ENCODE measurements at regions not wholly inside any gene's neighbourhood (a gene's known extent, or its start where the extent isn't known, plus 50 kb on each side); places are given as distances from the start of the nearest gene placed in this dataset.

DNA sequence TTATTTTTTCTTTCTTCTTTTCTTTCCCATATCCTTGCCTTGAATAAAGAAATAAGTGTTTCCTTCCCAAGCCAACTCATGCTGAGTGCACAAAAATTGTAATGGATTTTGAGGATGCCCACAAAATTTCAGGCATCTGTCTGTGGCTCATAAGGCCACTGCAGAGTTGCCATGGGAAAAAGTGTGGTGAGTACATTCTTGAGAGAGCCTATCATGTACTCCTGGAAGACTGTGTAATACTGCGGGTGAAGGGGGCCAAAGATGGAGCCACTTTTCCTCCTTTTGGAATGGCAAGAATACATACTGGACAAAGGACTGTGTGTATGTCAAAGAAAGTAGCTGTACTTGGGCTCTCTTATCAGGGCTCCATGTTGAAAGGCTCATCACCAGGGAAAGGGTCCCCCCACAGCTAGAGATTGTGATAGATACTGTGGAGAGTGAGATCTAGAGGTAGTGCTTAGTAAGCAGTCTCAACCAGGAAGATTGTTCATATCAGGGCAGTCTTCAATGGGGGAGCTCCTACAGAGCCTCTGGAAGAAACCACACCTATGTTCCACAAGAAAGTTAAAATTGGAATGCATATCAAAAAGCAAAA is 341.6 kb upstream of the KCND2 start:
- DNase-seq (ENCODE audit: low spot score): no peak
- no peaks in the 10 kb centered on the region for H3K36me3 ChIP-seq
- TF ChIP-seq, protein P1, sequence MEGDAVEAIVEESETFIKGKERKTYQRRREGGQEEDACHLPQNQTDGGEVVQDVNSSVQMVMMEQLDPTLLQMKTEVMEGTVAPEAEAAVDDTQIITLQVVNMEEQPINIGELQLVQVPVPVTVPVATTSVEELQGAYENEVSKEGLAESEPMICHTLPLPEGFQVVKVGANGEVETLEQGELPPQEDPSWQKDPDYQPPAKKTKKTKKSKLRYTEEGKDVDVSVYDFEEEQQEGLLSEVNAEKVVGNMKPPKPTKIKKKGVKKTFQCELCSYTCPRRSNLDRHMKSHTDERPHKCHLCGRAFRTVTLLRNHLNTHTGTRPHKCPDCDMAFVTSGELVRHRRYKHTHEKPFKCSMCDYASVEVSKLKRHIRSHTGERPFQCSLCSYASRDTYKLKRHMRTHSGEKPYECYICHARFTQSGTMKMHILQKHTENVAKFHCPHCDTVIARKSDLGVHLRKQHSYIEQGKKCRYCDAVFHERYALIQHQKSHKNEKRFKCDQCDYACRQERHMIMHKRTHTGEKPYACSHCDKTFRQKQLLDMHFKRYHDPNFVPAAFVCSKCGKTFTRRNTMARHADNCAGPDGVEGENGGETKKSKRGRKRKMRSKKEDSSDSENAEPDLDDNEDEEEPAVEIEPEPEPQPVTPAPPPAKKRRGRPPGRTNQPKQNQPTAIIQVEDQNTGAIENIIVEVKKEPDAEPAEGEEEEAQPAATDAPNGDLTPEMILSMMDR (IDR thresholded peaks at IDR 0.05): no peak
- TF ChIP-seq POLR2A (IDR thresholded peaks at IDR 0.05) (no peak), POLR2AphosphoS5 (IDR thresholded peaks at IDR 0.05) (no peak)
- no peak overlapping the region for H3K27ac ChIP-seq
- no peaks in the 10 kb centered on the region for H3K4me1 ChIP-seq (replicated peaks)
- H3K4me3 ChIP-seq: no peak overlapping the region
- no peaks in the 10 kb centered on the region for H3K9me3 ChIP-seq
- intact Hi-C loops (cut with DNase I): no loop called here
- no peaks in the 10 kb centered on the region for H3K27me3 ChIP-seq (replicated peaks; ENCODE audit: insufficient read depth)
- WGBS: 96% methylated on average over 1 of the region's 1 CpG

DNA sequence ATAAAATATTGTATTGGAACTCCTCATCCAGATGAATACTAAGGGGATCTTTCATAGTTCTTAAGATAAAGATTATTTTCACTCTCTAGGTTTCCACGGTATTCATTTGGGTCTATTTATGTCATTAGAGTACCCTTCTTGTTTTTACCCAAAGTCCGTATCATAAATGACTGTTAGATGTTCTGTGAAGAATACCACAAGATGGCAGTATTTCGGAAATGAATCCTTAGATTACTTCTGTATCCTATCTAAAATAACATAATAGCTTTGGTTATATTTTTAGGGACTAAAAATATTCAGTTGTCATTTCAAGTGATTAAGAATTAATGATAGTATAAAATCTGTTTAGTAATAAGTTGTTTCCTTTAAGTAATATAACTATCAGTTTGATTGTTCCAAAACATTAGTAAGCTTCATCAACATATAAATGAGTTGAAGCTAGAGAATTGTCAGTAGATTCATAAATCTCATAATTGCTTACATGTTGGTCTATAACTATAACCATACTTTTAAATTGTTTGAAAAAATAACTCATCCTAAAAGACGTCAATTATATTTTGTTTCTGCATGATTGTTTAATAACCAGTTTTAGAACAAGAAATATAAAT is 337.5 kb upstream of the KCND2 start:
- DNase-seq (ENCODE audit: low spot score): no peak
- no peak for TF ChIP-seq POLR2AphosphoS5 (IDR thresholded peaks at IDR 0.05)
- TF ChIP-seq, protein P1 (IDR thresholded peaks at IDR 0.05): peak in 3 of 4 experiments; percentile 39 to 51 (median 44)
- WGBS: 25% methylated on average over 4 of the region's 4 CpGs

DNA sequence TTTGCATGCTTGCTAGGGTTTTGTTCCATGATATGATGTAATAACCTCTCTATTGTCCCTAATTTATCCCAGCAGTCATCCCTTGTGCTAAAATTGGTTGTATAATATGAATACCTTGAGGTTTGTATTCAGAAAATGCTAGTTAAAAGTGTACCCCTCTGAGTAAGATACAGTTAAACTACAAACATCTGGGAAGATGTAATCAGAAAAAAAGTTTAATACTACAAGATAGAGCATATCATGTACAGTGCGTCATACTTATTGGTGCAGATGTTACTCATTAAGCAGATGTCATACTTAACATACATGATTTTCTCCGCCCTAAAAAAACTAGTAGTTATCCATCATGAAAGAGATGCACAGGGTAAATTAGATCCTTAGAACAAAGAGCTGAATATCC is 336.1 kb upstream of the KCND2 start:
- Histone ChIP-seq H3K27ac (no peak overlapping the region), H3K4me3 (no peak overlapping the region), H3K9me3 (no peaks in the 10 kb centered on the region), H3K27me3 (replicated peaks; ENCODE audit: insufficient read depth) (no peaks in the 10 kb centered on the region), H3K4me1 (replicated peaks) (no peaks in the 10 kb centered on the region), H3K36me3 (no peaks in the 10 kb centered on the region)
- DNase-seq (ENCODE audit: low spot score): no peak
- intact Hi-C loops (cut with DNase I): no loop called here
- WGBS: 82% methylated on average over 2 of the region's 2 CpGs
- TF ChIP-seq, protein P1 (IDR thresholded peaks at IDR 0.05): no peak
- no peak for TF ChIP-seq POLR2A (IDR thresholded peaks at IDR 0.05)

More for the DNA sequence above, 337.5 kb upstream of the KCND2 start:
- Histone ChIP-seq H3K27ac (no peak overlapping the region), H3K36me3 (no peaks in the 10 kb centered on the region), H3K4me1 (replicated peaks) (no peaks in the 10 kb centered on the region), H3K9me3 (no peaks in the 10 kb centered on the region), H3K27me3 (replicated peaks; ENCODE audit: insufficient read depth) (no peaks in the 10 kb centered on the region), H3K4me3 (no peak overlapping the region)
- intact Hi-C loops (cut with DNase I): no loop called here

DNA sequence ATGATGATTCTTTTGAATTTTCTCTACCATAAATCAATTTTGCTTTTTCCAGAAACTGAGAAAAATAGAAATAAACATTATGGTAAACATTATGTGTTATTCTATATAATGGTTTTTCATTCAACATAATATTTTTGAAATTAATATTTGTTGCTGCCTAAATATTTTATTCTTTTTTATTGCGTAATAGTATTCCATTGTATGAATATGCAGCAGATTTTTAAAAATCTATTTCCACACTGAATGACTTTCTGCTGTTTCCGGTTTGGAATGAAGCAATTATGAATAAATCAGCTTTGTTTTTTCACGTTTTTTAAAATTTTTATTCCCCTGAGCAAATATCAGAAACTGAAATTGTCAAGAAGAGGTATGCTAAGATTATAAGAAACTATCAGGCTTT is 335.2 kb upstream of the KCND2 start:
- no peaks in the 10 kb centered on the region for H3K4me1 ChIP-seq (replicated peaks)
- H3K27me3 ChIP-seq (replicated peaks; ENCODE audit: insufficient read depth): no peaks in the 10 kb centered on the region
- 84% methylated on average over 3 of the region's 3 CpGs for WGBS
- no peak for DNase-seq (ENCODE audit: low spot score)
- H3K4me3 ChIP-seq: no peak overlapping the region
- no peak for TF ChIP-seq POLR2AphosphoS5 (IDR thresholded peaks at IDR 0.05)
- TF ChIP-seq, protein P1 (IDR thresholded peaks at IDR 0.05): no peak
- H3K27ac ChIP-seq: no peak overlapping the region
- no peaks in the 10 kb centered on the region for H3K36me3 ChIP-seq
- intact Hi-C loops (cut with DNase I): no loop called here
- H3K9me3 ChIP-seq: no peaks in the 10 kb centered on the region

DNA sequence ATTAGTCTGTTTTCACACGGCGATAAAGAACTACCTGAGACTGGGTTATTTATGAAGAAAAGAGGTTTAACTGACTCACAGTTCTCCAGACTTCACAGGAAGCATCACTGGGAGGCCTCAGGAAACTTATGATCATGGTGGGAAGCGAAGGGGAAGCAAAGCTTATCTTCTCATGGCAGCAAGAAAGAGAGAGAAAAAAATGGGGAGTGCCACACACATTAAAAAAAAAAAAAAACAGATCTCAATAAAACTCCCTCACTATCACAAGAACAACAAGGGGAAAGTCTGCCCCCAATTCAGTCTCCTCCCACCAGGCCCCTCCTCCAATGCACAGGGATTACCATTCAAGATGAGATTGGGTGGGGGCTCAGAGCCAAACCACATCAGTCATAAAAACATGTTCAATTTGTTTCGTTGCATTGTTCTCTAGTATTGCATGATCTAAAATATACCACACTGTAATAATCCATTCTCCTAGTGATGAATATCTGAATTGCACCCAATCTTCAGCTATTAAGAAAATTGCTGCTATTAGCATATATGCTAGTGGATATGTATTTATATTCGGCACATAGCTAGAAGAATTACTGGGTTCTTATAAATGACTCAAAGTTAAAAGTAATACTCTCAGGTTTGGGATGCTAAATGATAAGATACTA is 328.9 kb upstream of the KCND2 start:
- Histone ChIP-seq H3K4me3 (no peak overlapping the region), H3K9me3 (no peaks in the 10 kb centered on the region), H3K27ac (no peak overlapping the region), H3K4me1 (replicated peaks) (no peaks in the 10 kb centered on the region), H3K27me3 (replicated peaks; ENCODE audit: insufficient read depth) (no peaks in the 10 kb centered on the region), H3K36me3 (no peaks in the 10 kb centered on the region)
- intact Hi-C loops (cut with DNase I): no loop called here
- no peak for TF ChIP-seq POLR2AphosphoS5 (IDR thresholded peaks at IDR 0.05)
- no peak for TF ChIP-seq POLR2A (IDR thresholded peaks at IDR 0.05)
- TF ChIP-seq, protein P1 (IDR thresholded peaks at IDR 0.05): no peak
- DNase-seq (ENCODE audit: low spot score): no peak
- WGBS: 82% methylated on average over 5 of the region's 5 CpGs
